ENCODE measurements at regions not wholly inside any gene's neighbourhood (a gene's known extent, or its start where the extent isn't known, plus 50 kb on each side); places are given as distances from the start of the nearest gene placed in this dataset.
"Not testable (repeated sequence)": the region's sequence is repeated elsewhere in the genome, so short reads cannot be mapped to it uniquely, and the experiment has no call there.

DNA sequence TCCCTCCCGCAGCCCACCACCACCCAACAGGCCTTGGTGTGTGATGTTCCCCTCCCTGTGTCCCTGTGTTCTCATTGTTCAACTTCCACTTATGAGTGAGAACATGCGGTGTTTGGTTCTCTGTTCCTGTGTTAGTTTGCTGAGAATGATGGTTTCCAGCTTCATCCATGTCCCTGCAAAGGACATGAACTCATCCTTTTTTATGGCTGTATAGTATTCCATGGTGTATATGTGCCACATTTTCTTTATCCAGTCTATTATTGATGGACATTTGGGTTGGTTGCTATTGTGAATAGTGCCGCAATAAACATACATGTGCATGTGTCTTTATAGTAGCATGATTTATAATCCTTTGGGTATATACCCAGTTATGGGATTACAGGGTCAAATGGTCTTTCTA, 59.1 kb upstream of the RHOBTB1 start:
- TF ChIP-seq, protein P1, sequence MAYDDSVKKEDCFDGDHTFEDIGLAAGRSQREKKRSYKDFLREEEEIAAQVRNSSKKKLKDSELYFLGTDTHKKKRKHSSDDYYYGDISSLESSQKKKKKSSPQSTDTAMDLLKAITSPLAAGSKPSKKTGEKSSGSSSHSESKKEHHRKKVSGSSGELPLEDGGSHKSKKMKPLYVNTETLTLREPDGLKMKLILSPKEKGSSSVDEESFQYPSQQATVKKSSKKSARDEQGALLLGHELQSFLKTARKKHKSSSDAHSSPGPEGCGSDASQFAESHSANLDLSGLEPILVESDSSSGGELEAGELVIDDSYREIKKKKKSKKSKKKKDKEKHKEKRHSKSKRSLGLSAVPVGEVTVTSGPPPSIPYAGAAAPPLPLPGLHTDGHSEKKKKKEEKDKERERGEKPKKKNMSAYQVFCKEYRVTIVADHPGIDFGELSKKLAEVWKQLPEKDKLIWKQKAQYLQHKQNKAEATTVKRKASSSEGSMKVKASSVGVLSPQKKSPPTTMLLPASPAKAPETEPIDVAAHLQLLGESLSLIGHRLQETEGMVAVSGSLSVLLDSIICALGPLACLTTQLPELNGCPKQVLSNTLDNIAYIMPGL (CRISPR knock-in tag; IDR thresholded peaks at IDR 0.05) = not testable (repeated sequence)
- TF ChIP-seq, protein P2, sequence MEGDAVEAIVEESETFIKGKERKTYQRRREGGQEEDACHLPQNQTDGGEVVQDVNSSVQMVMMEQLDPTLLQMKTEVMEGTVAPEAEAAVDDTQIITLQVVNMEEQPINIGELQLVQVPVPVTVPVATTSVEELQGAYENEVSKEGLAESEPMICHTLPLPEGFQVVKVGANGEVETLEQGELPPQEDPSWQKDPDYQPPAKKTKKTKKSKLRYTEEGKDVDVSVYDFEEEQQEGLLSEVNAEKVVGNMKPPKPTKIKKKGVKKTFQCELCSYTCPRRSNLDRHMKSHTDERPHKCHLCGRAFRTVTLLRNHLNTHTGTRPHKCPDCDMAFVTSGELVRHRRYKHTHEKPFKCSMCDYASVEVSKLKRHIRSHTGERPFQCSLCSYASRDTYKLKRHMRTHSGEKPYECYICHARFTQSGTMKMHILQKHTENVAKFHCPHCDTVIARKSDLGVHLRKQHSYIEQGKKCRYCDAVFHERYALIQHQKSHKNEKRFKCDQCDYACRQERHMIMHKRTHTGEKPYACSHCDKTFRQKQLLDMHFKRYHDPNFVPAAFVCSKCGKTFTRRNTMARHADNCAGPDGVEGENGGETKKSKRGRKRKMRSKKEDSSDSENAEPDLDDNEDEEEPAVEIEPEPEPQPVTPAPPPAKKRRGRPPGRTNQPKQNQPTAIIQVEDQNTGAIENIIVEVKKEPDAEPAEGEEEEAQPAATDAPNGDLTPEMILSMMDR (IDR thresholded peaks at IDR 0.05) = not testable (repeated sequence)
- not testable (repeated sequence) for TF ChIP-seq E2F1 (CRISPR knock-in tag; IDR thresholded peaks at IDR 0.05); ATF3 (CRISPR knock-in tag; conservative IDR thresholded peaks at IDR 0.05); USF2 (CRISPR knock-in tag; IDR thresholded peaks at IDR 0.05); ZBTB21 (CRISPR knock-in tag; IDR thresholded peaks at IDR 0.05; ENCODE audit: borderline replicate concordance); E2F4 (CRISPR knock-in tag; IDR thresholded peaks at IDR 0.05; ENCODE audit: borderline replicate concordance, low read depth); AFF4 (CRISPR knock-in tag; IDR thresholded peaks at IDR 0.05; ENCODE audit: borderline replicate concordance); ESRRA (CRISPR knock-in tag; IDR thresholded peaks at IDR 0.05; ENCODE audit: borderline replicate concordance)
- TF ChIP-seq, protein P3, sequence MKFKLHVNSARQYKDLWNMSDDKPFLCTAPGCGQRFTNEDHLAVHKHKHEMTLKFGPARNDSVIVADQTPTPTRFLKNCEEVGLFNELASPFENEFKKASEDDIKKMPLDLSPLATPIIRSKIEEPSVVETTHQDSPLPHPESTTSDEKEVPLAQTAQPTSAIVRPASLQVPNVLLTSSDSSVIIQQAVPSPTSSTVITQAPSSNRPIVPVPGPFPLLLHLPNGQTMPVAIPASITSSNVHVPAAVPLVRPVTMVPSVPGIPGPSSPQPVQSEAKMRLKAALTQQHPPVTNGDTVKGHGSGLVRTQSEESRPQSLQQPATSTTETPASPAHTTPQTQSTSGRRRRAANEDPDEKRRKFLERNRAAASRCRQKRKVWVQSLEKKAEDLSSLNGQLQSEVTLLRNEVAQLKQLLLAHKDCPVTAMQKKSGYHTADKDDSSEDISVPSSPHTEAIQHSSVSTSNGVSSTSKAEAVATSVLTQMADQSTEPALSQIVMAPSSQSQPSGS (CRISPR knock-in tag; IDR thresholded peaks at IDR 0.05; ENCODE audit: borderline replicate concordance, low read depth) = not testable (repeated sequence)
